ENCODE measurements at regions not wholly inside any gene's neighbourhood (a gene's known extent, or its start where the extent isn't known, plus 50 kb on each side); places are given as distances from the start of the nearest gene placed in this dataset.

GRCh38 chr5:124178050-124178449 lies 568.4 kb downstream of the ZNF608 start:
- no peaks in the 10 kb centered on the region for H3K9me2 ChIP-seq
- no peak overlapping the region for H3K27ac ChIP-seq (ENCODE audit: low read depth in 2 of 2, low read length in 1 of 2)
- no peak overlapping the region for H2AFZ ChIP-seq (ENCODE audit: low read depth)
- TF ChIP-seq REST (IDR thresholded peaks at IDR 0.05; ENCODE audit: low read depth, low read length) = no peak
- no peak for TF ChIP-seq GABPA (IDR thresholded peaks at IDR 0.05; ENCODE audit: low read depth)
- TF ChIP-seq RFX5 (IDR thresholded peaks at IDR 0.05; ENCODE audit: low read length) = no peak
- no peak for TF ChIP-seq NRF1 (IDR thresholded peaks at IDR 0.05; ENCODE audit: low read depth, low read length)
- TF ChIP-seq YY1 (IDR thresholded peaks at IDR 0.05; ENCODE audit: low read depth) = no peak
- no peak for TF ChIP-seq CTCF (IDR thresholded peaks at IDR 0.05)
- TF ChIP-seq POLR2AphosphoS5 (IDR thresholded peaks at IDR 0.05; ENCODE audit: low read depth, low read length) = no peak
- TF ChIP-seq TEAD4 (IDR thresholded peaks at IDR 0.05; ENCODE audit: borderline replicate concordance, insufficient read depth) = no peak
- no peak for TF ChIP-seq SMC3 (IDR thresholded peaks at IDR 0.05; ENCODE audit: low read depth, low read length)
- no peak for TF ChIP-seq EZH2phosphoT487 (IDR thresholded peaks at IDR 0.05; ENCODE audit: borderline replicate concordance, low read depth)
- no peak for TF ChIP-seq ELF1 (IDR thresholded peaks at IDR 0.05)
- no peak for TF ChIP-seq PBX3 (IDR thresholded peaks at IDR 0.05)
- no peak for TF ChIP-seq RXRA (IDR thresholded peaks at IDR 0.05; ENCODE audit: borderline replicate concordance, low read depth)
- no peak for TF ChIP-seq GATA2 (CRISPR knock-in tag; IDR thresholded peaks at IDR 0.05)
- TF ChIP-seq IRF3 (IDR thresholded peaks at IDR 0.05; ENCODE audit: low read depth, low read length) = no peak
- no peak for TF ChIP-seq ZBTB33 (IDR thresholded peaks at IDR 0.05; ENCODE audit: borderline replicate concordance, low read depth)
- no peak for TF ChIP-seq TAF1 (IDR thresholded peaks at IDR 0.05; ENCODE audit: borderline replicate concordance, low read depth, low read length)
- TF ChIP-seq EP300 (IDR thresholded peaks at IDR 0.05; ENCODE audit: borderline replicate concordance in 1 of 2, low read depth in 1 of 2, low read length in 1 of 2) = no peak
- TF ChIP-seq MAX (IDR thresholded peaks at IDR 0.05; ENCODE audit: low read depth) = no peak
- no peaks in the 10 kb centered on the region for H3K36me3 ChIP-seq (replicated peaks in 1 of 2; ENCODE audit: control insufficient read depth in 1 of 2, insufficient read depth in 2 of 2, low read length in 1 of 2)
- H4K20me1 ChIP-seq (ENCODE audit: insufficient read depth) = no peaks in the 10 kb centered on the region
- peaks cover 0 to 2% of the 10 kb centered on the region in 2 experiments; a peak in 1 of 4 replicates for H3K4me1 ChIP-seq (ENCODE audit: control insufficient read depth in 1 of 2, insufficient read depth in 2 of 2, low read depth in 1 of 2, low read length in 1 of 2)
- no peak overlapping the region for H3K4me2 ChIP-seq
- DNase-seq = no peak
- no peaks in the 10 kb centered on the region; the same call in 1 of the 2 replicates for H3K9me3 ChIP-seq
- no peaks in the 10 kb centered on the region for H3K79me2 ChIP-seq (ENCODE audit: insufficient read depth)
- no peak overlapping the region for H3K9ac ChIP-seq
- CTCF ChIA-PET = no interaction called here
- no peak overlapping the region for H3K4me3 ChIP-seq (ENCODE audit: low read depth in 2 of 2, low read length in 1 of 2)
- H3K27me3 ChIP-seq (ENCODE audit: insufficient read depth) = no peaks in the 10 kb centered on the region
- POLR2A ChIA-PET = no interaction called here
- H3F3A ChIP-seq (replicated peaks; ENCODE audit: insufficient read depth) = peaks cover 2% of the 10 kb centered on the region

Measured in SK-N-SH (cell line).